H1 (cell line): ENCODE measurements at regions not wholly inside any gene's neighbourhood (a gene's known extent, or its start where the extent isn't known, plus 50 kb on each side); places are given as distances from the start of the nearest gene placed in this dataset.

Experiments used
- BACH1 ChIP-seq: IDR thresholded peaks from 2 replicates; pipeline ENCODE4 v1.6.1; 2012; ENCODE audit warnings: low read length, improper control_type of control experiment
- CHD1 ChIP-seq: IDR thresholded peaks from 2 replicates; pipeline ENCODE4 v1.6.1; 2012; ENCODE audit warnings: low read depth, low read length, improper control_type of control experiment
- CREB1 ChIP-seq: IDR thresholded peaks from 2 replicates; pipeline ENCODE4 v1.6.1; 2012; ENCODE audit warnings: inconsistent platforms
- TF ChIP-seq, protein P1 (sequence below): IDR thresholded peaks from 2 replicates; pipeline ENCODE4 v1.6.1; 2012; ENCODE audit warnings: low read length, inconsistent platforms
- TF ChIP-seq, protein P2 (sequence below): IDR thresholded peaks from 2 replicates; pipeline ENCODE4 v1.6.1; 2011; ENCODE audit warnings: low read length, improper control_type of control experiment
- TF ChIP-seq, protein P3 (sequence below): fragments of 300-600 bp; sonication (generic); IDR thresholded peaks from 2 replicates; pipeline ENCODE4 v1.7.1; 2012; ENCODE audit warnings: low read length, moderate library complexity, mild to moderate bottlenecking, inconsistent platforms; ENCODE audit not compliant: insufficient replicate concordance

DNA sequence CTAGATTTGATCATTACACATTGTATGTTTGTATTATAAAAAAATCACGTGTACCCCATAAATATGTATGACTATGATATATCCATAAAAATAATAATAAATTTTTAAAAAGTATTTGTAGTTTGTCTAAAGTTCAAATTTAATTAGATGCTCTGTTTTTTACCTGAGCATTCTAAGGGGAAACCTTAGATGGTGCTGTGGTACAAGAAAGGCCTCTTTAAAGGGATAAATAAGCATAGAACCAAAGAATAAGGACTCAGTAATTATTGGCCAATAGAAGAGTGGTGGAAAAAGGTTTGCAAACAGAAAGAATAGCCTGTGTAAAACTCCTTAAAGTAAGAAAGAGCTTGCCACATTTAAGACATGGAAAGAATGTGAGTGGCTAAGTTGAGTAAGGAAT, 580.1 kb upstream of the SEL1L start (continued):
- TF ChIP-seq CHD1 = no peak
- TF ChIP-seq, protein P1, sequence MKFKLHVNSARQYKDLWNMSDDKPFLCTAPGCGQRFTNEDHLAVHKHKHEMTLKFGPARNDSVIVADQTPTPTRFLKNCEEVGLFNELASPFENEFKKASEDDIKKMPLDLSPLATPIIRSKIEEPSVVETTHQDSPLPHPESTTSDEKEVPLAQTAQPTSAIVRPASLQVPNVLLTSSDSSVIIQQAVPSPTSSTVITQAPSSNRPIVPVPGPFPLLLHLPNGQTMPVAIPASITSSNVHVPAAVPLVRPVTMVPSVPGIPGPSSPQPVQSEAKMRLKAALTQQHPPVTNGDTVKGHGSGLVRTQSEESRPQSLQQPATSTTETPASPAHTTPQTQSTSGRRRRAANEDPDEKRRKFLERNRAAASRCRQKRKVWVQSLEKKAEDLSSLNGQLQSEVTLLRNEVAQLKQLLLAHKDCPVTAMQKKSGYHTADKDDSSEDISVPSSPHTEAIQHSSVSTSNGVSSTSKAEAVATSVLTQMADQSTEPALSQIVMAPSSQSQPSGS = no peak
- no peak for TF ChIP-seq CREB1
- TF ChIP-seq, protein P2, sequence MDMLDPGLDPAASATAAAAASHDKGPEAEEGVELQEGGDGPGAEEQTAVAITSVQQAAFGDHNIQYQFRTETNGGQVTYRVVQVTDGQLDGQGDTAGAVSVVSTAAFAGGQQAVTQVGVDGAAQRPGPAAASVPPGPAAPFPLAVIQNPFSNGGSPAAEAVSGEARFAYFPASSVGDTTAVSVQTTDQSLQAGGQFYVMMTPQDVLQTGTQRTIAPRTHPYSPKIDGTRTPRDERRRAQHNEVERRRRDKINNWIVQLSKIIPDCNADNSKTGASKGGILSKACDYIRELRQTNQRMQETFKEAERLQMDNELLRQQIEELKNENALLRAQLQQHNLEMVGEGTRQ = no peak
- TF ChIP-seq, protein P3, sequence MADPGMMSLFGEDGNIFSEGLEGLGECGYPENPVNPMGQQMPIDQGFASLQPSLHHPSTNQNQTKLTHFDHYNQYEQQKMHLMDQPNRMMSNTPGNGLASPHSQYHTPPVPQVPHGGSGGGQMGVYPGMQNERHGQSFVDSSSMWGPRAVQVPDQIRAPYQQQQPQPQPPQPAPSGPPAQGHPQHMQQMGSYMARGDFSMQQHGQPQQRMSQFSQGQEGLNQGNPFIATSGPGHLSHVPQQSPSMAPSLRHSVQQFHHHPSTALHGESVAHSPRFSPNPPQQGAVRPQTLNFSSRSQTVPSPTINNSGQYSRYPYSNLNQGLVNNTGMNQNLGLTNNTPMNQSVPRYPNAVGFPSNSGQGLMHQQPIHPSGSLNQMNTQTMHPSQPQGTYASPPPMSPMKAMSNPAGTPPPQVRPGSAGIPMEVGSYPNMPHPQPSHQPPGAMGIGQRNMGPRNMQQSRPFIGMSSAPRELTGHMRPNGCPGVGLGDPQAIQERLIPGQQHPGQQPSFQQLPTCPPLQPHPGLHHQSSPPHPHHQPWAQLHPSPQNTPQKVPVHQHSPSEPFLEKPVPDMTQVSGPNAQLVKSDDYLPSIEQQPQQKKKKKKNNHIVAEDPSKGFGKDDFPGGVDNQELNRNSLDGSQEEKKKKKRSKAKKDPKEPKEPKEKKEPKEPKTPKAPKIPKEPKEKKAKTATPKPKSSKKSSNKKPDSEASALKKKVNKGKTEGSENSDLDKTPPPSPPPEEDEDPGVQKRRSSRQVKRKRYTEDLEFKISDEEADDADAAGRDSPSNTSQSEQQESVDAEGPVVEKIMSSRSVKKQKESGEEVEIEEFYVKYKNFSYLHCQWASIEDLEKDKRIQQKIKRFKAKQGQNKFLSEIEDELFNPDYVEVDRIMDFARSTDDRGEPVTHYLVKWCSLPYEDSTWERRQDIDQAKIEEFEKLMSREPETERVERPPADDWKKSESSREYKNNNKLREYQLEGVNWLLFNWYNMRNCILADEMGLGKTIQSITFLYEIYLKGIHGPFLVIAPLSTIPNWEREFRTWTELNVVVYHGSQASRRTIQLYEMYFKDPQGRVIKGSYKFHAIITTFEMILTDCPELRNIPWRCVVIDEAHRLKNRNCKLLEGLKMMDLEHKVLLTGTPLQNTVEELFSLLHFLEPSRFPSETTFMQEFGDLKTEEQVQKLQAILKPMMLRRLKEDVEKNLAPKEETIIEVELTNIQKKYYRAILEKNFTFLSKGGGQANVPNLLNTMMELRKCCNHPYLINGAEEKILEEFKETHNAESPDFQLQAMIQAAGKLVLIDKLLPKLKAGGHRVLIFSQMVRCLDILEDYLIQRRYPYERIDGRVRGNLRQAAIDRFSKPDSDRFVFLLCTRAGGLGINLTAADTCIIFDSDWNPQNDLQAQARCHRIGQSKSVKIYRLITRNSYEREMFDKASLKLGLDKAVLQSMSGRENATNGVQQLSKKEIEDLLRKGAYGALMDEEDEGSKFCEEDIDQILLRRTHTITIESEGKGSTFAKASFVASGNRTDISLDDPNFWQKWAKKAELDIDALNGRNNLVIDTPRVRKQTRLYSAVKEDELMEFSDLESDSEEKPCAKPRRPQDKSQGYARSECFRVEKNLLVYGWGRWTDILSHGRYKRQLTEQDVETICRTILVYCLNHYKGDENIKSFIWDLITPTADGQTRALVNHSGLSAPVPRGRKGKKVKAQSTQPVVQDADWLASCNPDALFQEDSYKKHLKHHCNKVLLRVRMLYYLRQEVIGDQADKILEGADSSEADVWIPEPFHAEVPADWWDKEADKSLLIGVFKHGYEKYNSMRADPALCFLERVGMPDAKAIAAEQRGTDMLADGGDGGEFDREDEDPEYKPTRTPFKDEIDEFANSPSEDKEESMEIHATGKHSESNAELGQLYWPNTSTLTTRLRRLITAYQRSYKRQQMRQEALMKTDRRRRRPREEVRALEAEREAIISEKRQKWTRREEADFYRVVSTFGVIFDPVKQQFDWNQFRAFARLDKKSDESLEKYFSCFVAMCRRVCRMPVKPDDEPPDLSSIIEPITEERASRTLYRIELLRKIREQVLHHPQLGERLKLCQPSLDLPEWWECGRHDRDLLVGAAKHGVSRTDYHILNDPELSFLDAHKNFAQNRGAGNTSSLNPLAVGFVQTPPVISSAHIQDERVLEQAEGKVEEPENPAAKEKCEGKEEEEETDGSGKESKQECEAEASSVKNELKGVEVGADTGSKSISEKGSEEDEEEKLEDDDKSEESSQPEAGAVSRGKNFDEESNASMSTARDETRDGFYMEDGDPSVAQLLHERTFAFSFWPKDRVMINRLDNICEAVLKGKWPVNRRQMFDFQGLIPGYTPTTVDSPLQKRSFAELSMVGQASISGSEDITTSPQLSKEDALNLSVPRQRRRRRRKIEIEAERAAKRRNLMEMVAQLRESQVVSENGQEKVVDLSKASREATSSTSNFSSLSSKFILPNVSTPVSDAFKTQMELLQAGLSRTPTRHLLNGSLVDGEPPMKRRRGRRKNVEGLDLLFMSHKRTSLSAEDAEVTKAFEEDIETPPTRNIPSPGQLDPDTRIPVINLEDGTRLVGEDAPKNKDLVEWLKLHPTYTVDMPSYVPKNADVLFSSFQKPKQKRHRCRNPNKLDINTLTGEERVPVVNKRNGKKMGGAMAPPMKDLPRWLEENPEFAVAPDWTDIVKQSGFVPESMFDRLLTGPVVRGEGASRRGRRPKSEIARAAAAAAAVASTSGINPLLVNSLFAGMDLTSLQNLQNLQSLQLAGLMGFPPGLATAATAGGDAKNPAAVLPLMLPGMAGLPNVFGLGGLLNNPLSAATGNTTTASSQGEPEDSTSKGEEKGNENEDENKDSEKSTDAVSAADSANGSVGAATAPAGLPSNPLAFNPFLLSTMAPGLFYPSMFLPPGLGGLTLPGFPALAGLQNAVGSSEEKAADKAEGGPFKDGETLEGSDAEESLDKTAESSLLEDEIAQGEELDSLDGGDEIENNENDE = no peak
- no peak for TF ChIP-seq BACH1
